Nephron (organoid): ENCODE measurements at regions not wholly inside any gene's neighbourhood (a gene's known extent, or its start where the extent isn't known, plus 50 kb on each side); places are given as distances from the start of the nearest gene placed in this dataset.

Experiments
- H3K27ac Mint-ChIP-seq, 3 experiments: 2 replicates each; pipeline ENCODE4 v1.8.0; 2020; ENCODE audit warnings: mixed read lengths in 3 of 3, mild to moderate bottlenecking in 2 of 3, moderate library complexity in 1 of 3
- H3K27me3 Mint-ChIP-seq: 2 replicates; pipeline ENCODE4 v1.8.0; 2021; ENCODE audit warnings: low read depth, mild to moderate bottlenecking, moderate library complexity, mixed read lengths
- H3K36me3 Mint-ChIP-seq: 2 replicates; pipeline ENCODE4 v1.8.0; 2020; ENCODE audit warnings: low read depth, mixed read lengths
- H3K4me1 Mint-ChIP-seq: 2 replicates; pipeline ENCODE4 v1.8.0; 2020; ENCODE audit warnings: mixed read lengths
- H3K4me3 Mint-ChIP-seq, 3 experiments: 2 replicates each; pipeline ENCODE4 v1.8.0; 2020; ENCODE audit warnings: mild to moderate bottlenecking in 3 of 3, mixed read lengths in 3 of 3, moderate library complexity in 2 of 3
- H3K9me3 Mint-ChIP-seq: 2 replicates; pipeline ENCODE4 v1.8.0; 2020; ENCODE audit warnings: mixed read lengths
- CTCF ChIP-seq, 3 experiments: fragments of 200-600 bp; sonication (generic); IDR thresholded peaks; one replicate each; pipeline ENCODE4 v1.5.0; 2021; ENCODE audit warnings: antibody characterized with exemption in 3 of 3; ENCODE audit not compliant: unreplicated experiment in 3 of 3

- TF ChIP-seq CTCF (IDR thresholded peaks at IDR 0.05; ENCODE audit: unreplicated experiment in 3 of 3), result no peak
- H3K4me1 Mint-ChIP-seq, result peaks cover 17% of the 10 kb centered on the region
- H3K27me3 Mint-ChIP-seq, result peaks cover 15% of the 10 kb centered on the region
- no peaks in the 10 kb centered on the region for H3K9me3 Mint-ChIP-seq
- no peak overlapping the region for H3K4me3 Mint-ChIP-seq
- H3K27ac Mint-ChIP-seq, result no peak overlapping the region
- H3K36me3 Mint-ChIP-seq, result no peaks in the 10 kb centered on the region
Measured at GRCh38 chr1:4106731-4107130, 206.7 kb upstream of the C1orf174 start.

DNA sequence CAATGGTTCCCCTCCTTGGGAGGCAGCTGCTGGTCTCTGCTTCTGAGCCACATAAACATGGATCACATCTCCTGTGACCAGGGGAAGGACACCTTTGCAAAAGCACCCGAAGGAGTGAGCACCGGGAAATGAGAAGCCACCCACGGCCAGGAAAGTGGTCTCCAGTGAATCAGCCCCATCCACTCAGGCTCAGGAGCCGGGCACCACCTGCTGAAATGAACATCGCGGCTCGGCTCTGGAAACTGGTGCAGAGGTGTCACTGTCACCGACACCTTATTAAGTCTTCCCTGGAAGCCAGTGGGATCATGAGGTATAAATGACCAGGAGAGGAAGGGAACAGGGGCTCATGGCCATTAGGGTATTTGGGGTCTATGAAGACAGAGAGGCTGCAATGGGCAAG, 207.2 kb upstream of the C1orf174 start:
- Mint-ChIP-seq H3K27ac (no peak overlapping the region), H3K9me3 (no peaks in the 10 kb centered on the region), H3K4me3 (no peak overlapping the region), H3K36me3 (no peaks in the 10 kb centered on the region), H3K4me1 (peaks cover 17% of the 10 kb centered on the region), H3K27me3 (peaks cover 11% of the 10 kb centered on the region)
- no peak for TF ChIP-seq CTCF (IDR thresholded peaks at IDR 0.05; ENCODE audit: unreplicated experiment in 3 of 3)

DNA sequence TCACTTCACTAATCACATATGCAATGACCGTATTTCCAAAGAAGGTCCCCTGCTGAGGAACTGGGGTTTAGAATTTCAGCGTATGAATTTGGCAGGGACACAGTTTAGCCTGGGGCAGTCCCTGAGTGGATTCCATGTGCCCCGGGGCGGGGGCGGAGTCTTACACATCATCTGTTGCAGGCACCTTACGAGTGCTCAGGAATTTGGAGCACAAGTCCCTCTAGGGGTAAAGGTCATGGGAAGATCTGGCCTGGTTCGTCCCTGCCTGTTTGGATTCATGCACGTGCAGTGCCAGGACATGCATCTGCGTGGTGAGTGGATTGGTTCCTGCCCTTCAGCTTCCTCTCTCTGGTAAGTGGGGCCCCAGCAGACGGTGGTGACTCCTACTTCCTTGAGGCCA, 208.3 kb upstream of the C1orf174 start:
- H3K9me3 Mint-ChIP-seq, result peaks cover 4% of the 10 kb centered on the region
- H3K4me1 Mint-ChIP-seq, result peaks cover 17% of the 10 kb centered on the region
- H3K36me3 Mint-ChIP-seq, result no peaks in the 10 kb centered on the region
- TF ChIP-seq CTCF (IDR thresholded peaks at IDR 0.05; ENCODE audit: unreplicated experiment in 3 of 3), result no peak
- H3K4me3 Mint-ChIP-seq, result no peak overlapping the region
- peak overlapping the region; percentile 5 to 73 (median 73) for H3K27ac Mint-ChIP-seq
- peaks cover 11% of the 10 kb centered on the region for H3K27me3 Mint-ChIP-seq

DNA sequence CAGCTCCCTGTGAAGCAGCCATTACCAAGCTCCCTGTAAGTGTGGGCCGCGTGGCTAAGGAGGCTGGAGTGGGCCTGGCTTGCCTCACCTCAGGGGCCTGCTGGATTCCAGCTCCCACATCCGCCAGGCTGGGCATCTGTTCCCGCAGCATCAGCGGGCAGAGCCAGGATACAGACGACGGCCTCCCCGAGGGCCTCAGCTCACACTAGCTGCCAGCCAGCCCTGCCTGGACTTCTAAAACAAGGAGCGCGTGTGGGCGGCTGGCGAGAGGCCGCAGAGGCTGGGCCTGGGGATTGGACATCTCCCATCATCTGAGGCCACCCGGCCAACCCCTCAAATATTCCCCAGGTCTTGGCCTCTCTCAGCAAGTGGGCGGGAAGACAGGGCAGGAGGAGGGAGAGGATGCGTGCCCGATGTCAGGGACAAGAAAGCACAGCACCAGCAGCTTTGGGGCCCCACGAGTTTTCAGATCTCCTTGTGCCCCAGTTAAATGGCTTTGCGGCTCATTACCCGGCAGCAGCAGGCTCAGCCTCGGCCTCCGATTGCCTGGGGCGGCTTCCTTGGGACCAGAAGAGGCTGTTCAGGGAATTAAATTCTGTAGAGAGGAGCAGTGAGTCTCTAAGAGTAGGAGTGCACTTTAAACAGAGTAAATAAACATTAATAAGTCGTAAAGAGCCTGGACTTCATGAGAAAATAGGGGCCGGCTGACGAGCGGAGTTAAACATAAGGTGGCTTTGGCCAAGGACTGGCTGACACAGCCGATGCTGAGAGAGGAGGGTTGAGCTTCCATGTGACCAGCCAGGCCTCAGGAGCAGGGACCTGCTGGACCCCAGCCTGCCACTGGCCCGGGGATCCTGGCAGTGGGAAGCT, 208.9 kb upstream of the C1orf174 start:
- Mint-ChIP-seq H3K27ac (peak overlapping the region; percentile 5 to 73 (median 73)), H3K4me1 (peaks cover 17% of the 10 kb centered on the region), H3K36me3 (peaks cover 1% of the 10 kb centered on the region), H3K9me3 (peaks cover 7% of the 10 kb centered on the region), H3K27me3 (peaks cover 11% of the 10 kb centered on the region), H3K4me3 (peak overlapping the region in 1 of 3 experiments; percentile 2)
- TF ChIP-seq CTCF (IDR thresholded peaks at IDR 0.05; ENCODE audit: unreplicated experiment in 3 of 3), result no peak

- peaks cover 11% of the 10 kb centered on the region for H3K27me3 Mint-ChIP-seq
- H3K36me3 Mint-ChIP-seq, result peaks cover 5% of the 10 kb centered on the region
- peaks cover 17% of the 10 kb centered on the region for H3K4me1 Mint-ChIP-seq
- peak overlapping the region; percentile 5 to 73 (median 73) for H3K27ac Mint-ChIP-seq
- peak overlapping the region in 1 of 3 experiments; percentile 2 for H3K4me3 Mint-ChIP-seq
- no peak for TF ChIP-seq CTCF (IDR thresholded peaks at IDR 0.05; ENCODE audit: unreplicated experiment in 3 of 3)
- H3K9me3 Mint-ChIP-seq, result peaks cover 11% of the 10 kb centered on the region
Measured at GRCh38 chr1:4109628-4109940, 209.5 kb upstream of the C1orf174 start.

- Mint-ChIP-seq H3K36me3 (peaks cover 5% of the 10 kb centered on the region), H3K4me3 (no peak overlapping the region), H3K27me3 (peaks cover 16% of the 10 kb centered on the region), H3K4me1 (peaks cover 17% of the 10 kb centered on the region), H3K9me3 (peaks cover 11% of the 10 kb centered on the region), H3K27ac (no peak overlapping the region)
- no peak for TF ChIP-seq CTCF (IDR thresholded peaks at IDR 0.05; ENCODE audit: unreplicated experiment in 3 of 3)
Measured at GRCh38 chr1:4110888-4111287, 210.8 kb upstream of the C1orf174 start.
